Loucy (cell line): ENCODE measurements at regions not wholly inside any gene's neighbourhood (a gene's known extent, or its start where the extent isn't known, plus 50 kb on each side); places are given as distances from the start of the nearest gene placed in this dataset.

ENCODE experiments used
- EZH2phosphoT487 ChIP-seq: fragments of 200-600 bp; IDR thresholded peaks from 2 replicates; pipeline ENCODE4 v1.6.1; 2018; ENCODE audit warnings: antibody characterized with exemption, mild to moderate bottlenecking, moderate library complexity, borderline replicate concordance
- TF ChIP-seq, protein P1 (sequence below): fragments of 200-600 bp; sonication (generic); conservative IDR thresholded peaks from 2 replicates; pipeline ENCODE4 v1.5.1; 2014; ENCODE audit warnings: mild to moderate bottlenecking, antibody characterized with exemption, low read length

DNA sequence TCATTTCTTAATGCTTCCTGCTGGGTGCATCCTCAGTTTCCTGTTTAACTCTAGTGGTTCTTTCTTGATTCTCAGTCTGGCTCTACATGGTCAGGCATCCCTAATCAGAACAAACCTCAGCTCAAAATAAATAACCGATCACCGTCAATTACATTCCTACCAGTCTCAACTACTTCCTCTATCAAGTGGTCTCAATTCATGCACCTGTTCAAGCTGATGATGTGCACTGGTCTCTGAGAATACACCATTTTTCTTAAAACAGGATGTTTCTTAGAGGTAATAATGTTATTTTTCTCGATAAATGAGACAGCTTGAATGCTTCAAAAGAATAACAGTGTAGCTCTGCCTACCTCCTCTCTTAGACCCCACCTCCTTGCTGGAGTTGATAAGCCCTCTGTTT is 420.9 kb downstream of the SOCS6 start:
- TF ChIP-seq, protein P1, sequence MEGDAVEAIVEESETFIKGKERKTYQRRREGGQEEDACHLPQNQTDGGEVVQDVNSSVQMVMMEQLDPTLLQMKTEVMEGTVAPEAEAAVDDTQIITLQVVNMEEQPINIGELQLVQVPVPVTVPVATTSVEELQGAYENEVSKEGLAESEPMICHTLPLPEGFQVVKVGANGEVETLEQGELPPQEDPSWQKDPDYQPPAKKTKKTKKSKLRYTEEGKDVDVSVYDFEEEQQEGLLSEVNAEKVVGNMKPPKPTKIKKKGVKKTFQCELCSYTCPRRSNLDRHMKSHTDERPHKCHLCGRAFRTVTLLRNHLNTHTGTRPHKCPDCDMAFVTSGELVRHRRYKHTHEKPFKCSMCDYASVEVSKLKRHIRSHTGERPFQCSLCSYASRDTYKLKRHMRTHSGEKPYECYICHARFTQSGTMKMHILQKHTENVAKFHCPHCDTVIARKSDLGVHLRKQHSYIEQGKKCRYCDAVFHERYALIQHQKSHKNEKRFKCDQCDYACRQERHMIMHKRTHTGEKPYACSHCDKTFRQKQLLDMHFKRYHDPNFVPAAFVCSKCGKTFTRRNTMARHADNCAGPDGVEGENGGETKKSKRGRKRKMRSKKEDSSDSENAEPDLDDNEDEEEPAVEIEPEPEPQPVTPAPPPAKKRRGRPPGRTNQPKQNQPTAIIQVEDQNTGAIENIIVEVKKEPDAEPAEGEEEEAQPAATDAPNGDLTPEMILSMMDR, result no peak
- no peak for TF ChIP-seq EZH2phosphoT487
